GM18505 (cell line): ENCODE measurements at regions not wholly inside any gene's neighbourhood (a gene's known extent, or its start where the extent isn't known, plus 50 kb on each side); places are given as distances from the start of the nearest gene placed in this dataset.

Experiments used
- ATAC-seq: cut with Tn5 transposase; IDR thresholded peaks from one replicate; pipeline ENCODE4 v1.9.1; 2021; ENCODE audit not compliant: unreplicated experiment
- POLR2A ChIP-seq: IDR thresholded peaks from 4 replicates; pipeline ENCODE4 v1.6.1; 2011; ENCODE audit warnings: borderline replicate concordance; ENCODE audit not compliant: insufficient read depth, insufficient read length; ENCODE audit errors: extremely low read depth

- ATAC-seq = no peak
- no peak for TF ChIP-seq POLR2A
These were observed 184.4 kb upstream of the CDH11 start for GRCh38 chr16:65306300-65306699.

- ATAC-seq = no peak
- no peak for TF ChIP-seq POLR2A
These were observed 183.6 kb upstream of the CDH11 start for GRCh38 chr16:65305266-65305959.

GRCh38 chr16:65301029-65301428, 179.2 kb upstream of the CDH11 start:
- TF ChIP-seq POLR2A = no peak
- no peak for ATAC-seq

- no peak for ATAC-seq
- no peak for TF ChIP-seq POLR2A
These were observed 175.6 kb upstream of the CDH11 start for GRCh38 chr16:65297453-65297852.

- ATAC-seq = no peak
- no peak for TF ChIP-seq POLR2A
These were observed 173.7 kb upstream of the CDH11 start for GRCh38 chr16:65295527-65295926.

GRCh38 chr16:65294708-65295107, 172.8 kb upstream of the CDH11 start:
- ATAC-seq = no peak
- TF ChIP-seq POLR2A = no peak

- TF ChIP-seq POLR2A = no peak
- no peak for ATAC-seq
These were observed 172.3 kb upstream of the CDH11 start for GRCh38 chr16:65294165-65294564.

GRCh38 chr16:65289022-65289421, 167.2 kb upstream of the CDH11 start:
- no peak for ATAC-seq
- no peak for TF ChIP-seq POLR2A

GRCh38 chr16:65287307-65287706, 165.4 kb upstream of the CDH11 start:
- TF ChIP-seq POLR2A = no peak
- no peak for ATAC-seq

- TF ChIP-seq POLR2A = no peak
- no peak for ATAC-seq
These were observed 163.5 kb upstream of the CDH11 start for GRCh38 chr16:65285128-65286048.

GRCh38 chr16:65284626-65285025, 162.8 kb upstream of the CDH11 start:
- no peak for ATAC-seq
- no peak for TF ChIP-seq POLR2A

- TF ChIP-seq POLR2A = no peak
- ATAC-seq = no peak
These were observed 161.4 kb upstream of the CDH11 start for GRCh38 chr16:65283181-65283651.

GRCh38 chr16:65281586-65281985, 159.7 kb upstream of the CDH11 start:
- no peak for TF ChIP-seq POLR2A
- no peak for ATAC-seq
